AG09309 (cell line): ENCODE measurements at regions not wholly inside any gene's neighbourhood (a gene's known extent, or its start where the extent isn't known, plus 50 kb on each side); places are given as distances from the start of the nearest gene placed in this dataset.

ENCODE experiments used
- DNase-seq: peaks from one replicate; pipeline ENCODE4 v3.0.0-alpha.2; 2010; ENCODE audit warnings: low read depth
- H3K4me3 ChIP-seq: 2 replicates; pipeline ENCODE4 v1.5.1; 2011; ENCODE audit warnings: mild to moderate bottlenecking, low read depth, low read length, moderate library complexity; ENCODE audit not compliant: control insufficient read depth
- CTCF ChIP-seq: IDR thresholded peaks from 2 replicates; pipeline ENCODE4 v1.5.1; 2011; ENCODE audit warnings: mild to moderate bottlenecking, low read depth, low read length, inconsistent platforms; ENCODE audit not compliant: insufficient read depth, control insufficient read depth; ENCODE audit errors: missing control alignments

GRCh38 chr2:235360446-235360845 is 133.4 kb upstream of the AGAP1 start:
- no peak for TF ChIP-seq CTCF
- DNase-seq: no peak
- no peak overlapping the region for H3K4me3 ChIP-seq

GRCh38 chr2:235365743-235366142 is 128.1 kb upstream of the AGAP1 start:
- no peak for DNase-seq

GRCh38 chr2:235366390-235366789 is 127.5 kb upstream of the AGAP1 start:
- TF ChIP-seq CTCF: no peak
- no peak overlapping the region for H3K4me3 ChIP-seq
- DNase-seq: no peak

More at GRCh38 chr2:235365743-235366142, 128.1 kb upstream of the AGAP1 start:
- H3K4me3 ChIP-seq: no peak overlapping the region
- no peak for TF ChIP-seq CTCF

- no peak for DNase-seq
- H3K4me3 ChIP-seq: no peak overlapping the region
- no peak for TF ChIP-seq CTCF
Observed at GRCh38 chr2:235366807-235367206, 127.0 kb upstream of the AGAP1 start.

GRCh38 chr2:235371018-235371417 is 122.8 kb upstream of the AGAP1 start:
- H3K4me3 ChIP-seq: no peak overlapping the region
- TF ChIP-seq CTCF: no peak
- no peak for DNase-seq

- DNase-seq: no peak
- TF ChIP-seq CTCF: no peak
Observed at GRCh38 chr2:235373171-235373570, 120.7 kb upstream of the AGAP1 start.

GRCh38 chr2:235377176-235377575 is 116.7 kb upstream of the AGAP1 start:
- DNase-seq: no peak
- H3K4me3 ChIP-seq: no peak overlapping the region
- TF ChIP-seq CTCF: no peak

More at GRCh38 chr2:235373171-235373570, 120.7 kb upstream of the AGAP1 start:
- no peak overlapping the region for H3K4me3 ChIP-seq
